EH (cell line): ENCODE measurements at regions not wholly inside any gene's neighbourhood (a gene's known extent, or its start where the extent isn't known, plus 50 kb on each side); places are given as distances from the start of the nearest gene placed in this dataset.

Experiments
- DNase-seq: peaks from one replicate; pipeline ENCODE4 v3.0.0-alpha.2; 2015; ENCODE audit warnings: low read depth

DNA sequence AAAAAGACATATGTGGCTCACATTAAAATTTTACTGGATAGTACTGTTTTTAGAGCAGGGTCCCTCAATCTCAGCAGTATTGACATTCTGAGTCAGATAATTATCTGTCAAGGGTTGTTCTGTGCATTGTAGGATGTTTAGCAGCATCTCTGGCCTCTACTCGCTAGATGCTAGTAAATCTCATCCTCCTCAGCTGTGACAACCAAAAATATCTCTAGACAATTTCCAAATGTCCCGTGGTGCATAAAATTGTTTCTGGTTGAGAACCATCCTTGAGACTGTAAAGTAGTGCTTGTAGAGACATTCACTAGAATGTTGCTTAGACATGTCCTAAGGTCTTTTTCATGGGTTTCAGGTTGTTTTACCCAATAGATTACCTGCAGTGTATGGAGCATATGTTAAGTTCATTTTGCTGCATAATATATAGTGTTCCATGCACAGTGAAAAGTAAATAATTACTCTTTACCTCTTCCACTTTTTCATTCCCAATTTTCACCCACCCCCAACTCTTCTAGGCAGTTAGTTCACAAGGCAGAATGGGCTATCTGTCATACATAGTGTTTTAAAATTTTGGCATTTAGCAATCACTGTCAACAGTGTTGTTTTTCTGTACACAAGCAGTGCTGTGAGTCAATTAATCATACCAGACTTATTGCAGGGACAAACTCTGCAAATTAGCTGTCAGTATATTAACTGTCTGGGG is 200.2 kb upstream of the SLC38A2 start:
- no peak for DNase-seq

GRCh38 chr12:46571608-46572007 is 199.0 kb upstream of the SLC38A2 start:
- DNase-seq, result no peak

GRCh38 chr12:46569826-46570439 is 197.4 kb upstream of the SLC38A2 start:
- DNase-seq, result no peak

GRCh38 chr12:46567667-46568066 is 195.1 kb upstream of the SLC38A2 start:
- DNase-seq, result no peak

- DNase-seq, result peak; percentile 86
These were observed 190.2 kb upstream of the SLC38A2 start for GRCh38 chr12:46562625-46563225.

- peak; percentile 50 for DNase-seq
These were observed 189.4 kb upstream of the SLC38A2 start for GRCh38 chr12:46561769-46562624.

DNA sequence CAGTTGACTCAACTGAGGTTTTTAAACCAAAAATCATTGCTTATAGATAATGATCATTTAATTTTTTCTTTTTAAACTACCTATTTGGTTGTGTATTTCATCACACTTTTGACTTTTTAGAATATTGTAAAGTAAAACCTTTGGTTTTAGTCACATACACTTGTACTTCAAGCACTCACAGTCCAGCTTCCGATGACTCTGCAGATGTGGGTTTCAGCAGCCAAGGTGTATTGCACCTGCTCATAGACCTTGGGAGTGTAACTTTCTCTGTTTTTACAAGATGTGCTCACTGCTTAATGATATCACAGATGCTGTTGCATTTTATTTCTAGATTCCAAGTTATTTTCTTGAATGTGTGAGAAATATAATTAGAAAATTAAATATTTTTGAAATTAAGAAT is 188.3 kb upstream of the SLC38A2 start:
- no peak for DNase-seq

DNA sequence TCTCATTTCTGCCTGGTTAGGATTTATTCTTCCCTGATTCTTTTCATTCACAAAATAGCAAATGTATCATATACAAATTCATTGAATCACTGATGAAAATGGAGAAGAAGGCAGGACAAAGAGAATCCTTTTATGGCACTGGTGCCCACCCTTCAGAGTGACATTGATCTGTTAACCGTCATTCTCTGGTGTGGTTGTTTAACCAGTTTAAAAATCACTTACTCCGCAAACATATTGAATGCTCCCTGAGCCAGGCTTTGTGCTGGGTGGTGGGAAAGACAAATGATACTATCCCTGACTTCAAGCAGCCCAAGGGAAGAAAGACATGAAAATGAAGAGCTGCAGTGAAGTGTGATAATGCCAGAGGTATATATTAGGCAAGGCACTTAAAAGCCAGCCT is 187.5 kb upstream of the SLC38A2 start:
- DNase-seq, result no peak

GRCh38 chr12:46559311-46559710 is 186.7 kb upstream of the SLC38A2 start:
- peak; percentile 45 for DNase-seq

DNA sequence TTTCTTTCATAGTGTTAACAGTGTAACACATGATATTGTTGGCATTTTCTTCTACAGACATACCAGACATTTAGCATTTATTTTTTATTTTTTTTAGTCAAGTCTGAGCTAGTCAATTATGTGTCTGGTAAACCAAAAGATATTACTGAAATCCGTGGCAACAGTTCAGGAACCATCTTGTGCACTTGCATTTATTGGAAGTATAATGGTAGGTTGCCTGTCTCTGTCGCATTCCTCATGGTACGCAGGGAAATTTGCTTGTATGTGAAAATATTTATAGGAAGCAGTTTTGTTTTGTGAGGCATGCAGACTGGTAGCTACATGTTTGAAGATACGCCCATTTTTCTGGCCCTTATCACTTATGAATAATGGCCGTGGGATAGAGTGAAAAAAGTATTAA is 186.1 kb upstream of the SLC38A2 start:
- DNase-seq, result no peak

- DNase-seq, result peak; percentile 72
These were observed 185.2 kb upstream of the SLC38A2 start for GRCh38 chr12:46557539-46558373.

GRCh38 chr12:46556819-46557524 is 184.4 kb upstream of the SLC38A2 start:
- peak; percentile 92 for DNase-seq

GRCh38 chr12:46556105-46556559 is 183.6 kb upstream of the SLC38A2 start:
- peak; percentile 99 for DNase-seq

- DNase-seq, result peak; percentile 93
These were observed 182.9 kb upstream of the SLC38A2 start for GRCh38 chr12:46555406-46555852.

DNA sequence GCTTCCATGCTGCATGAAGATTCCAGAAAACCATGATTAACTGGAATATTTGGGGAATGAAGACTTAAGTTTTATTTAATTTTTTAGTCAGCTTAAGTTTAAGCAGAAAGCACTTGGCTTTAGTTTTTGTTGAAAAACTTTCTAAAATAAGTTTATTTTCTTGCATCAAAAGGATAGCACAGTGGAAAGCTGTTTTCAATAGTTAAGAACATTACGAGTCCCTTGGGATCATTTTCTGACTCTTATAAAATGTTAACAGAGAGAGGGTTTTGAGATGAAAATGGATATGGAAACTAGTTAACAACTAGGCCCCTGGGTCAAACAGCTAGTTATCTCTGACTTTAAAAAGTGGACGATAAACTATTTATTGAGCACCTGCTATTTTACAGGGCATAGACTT is 181.9 kb upstream of the SLC38A2 start:
- no peak for DNase-seq

- DNase-seq, result peak; percentile 71
These were observed 181.3 kb upstream of the SLC38A2 start for GRCh38 chr12:46553911-46554310.

GRCh38 chr12:46553266-46553665 is 180.7 kb upstream of the SLC38A2 start:
- DNase-seq, result peak; percentile 73

- no peak for DNase-seq
These were observed 177.8 kb upstream of the SLC38A2 start for GRCh38 chr12:46550266-46550879.

DNA sequence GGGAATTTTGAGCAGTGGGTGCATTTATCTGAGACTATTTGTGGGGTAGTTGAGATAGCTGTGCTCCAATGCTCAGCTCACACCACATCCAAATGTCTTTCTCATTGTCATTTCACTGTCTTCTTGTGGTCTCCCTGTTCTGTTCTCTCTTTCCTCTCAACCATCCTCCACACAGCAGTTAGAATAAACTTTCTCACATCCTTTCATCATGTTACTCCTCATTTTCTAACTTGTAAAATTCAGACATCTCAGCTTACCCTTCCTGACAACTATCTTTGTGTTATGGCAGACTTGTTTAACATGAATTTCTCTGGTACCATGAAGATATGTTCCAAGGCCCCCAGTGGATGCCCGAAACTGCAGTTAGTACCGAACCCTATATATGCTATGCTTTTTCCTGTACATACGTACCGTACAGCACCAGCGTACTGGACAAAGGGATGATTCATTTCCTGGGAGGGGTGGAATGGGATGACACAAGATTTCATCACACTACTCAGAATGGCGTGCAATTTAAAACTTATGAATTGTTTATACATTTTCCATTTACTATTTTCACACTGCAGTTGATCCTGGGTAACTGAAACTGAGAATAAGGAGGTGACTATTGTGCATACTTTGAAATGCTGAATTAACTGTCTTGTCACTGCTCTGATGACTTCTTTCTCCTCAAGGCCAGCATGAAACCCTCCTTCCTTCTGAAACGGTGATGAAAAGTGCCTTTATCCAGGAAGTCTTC is 177.1 kb upstream of the SLC38A2 start:
- DNase-seq, result peak; percentile 94
